KMS-11 (cell line): ENCODE measurements at regions not wholly inside any gene's neighbourhood (a gene's known extent, or its start where the extent isn't known, plus 50 kb on each side); places are given as distances from the start of the nearest gene placed in this dataset.

Experiments used
- H2AFZ ChIP-seq: fragments of 200-600 bp; sonication (generic); 2 replicates; pipeline ENCODE4 v1.6.1; 2016; ENCODE audit warnings: antibody characterized with exemption, mixed run types, low read depth
- H3K27ac ChIP-seq: fragments of 200-600 bp; sonication (generic); 2 replicates; pipeline ENCODE4 v1.6.1; 2016; ENCODE audit warnings: mild to moderate bottlenecking, mixed run types
- H3K27me3 ChIP-seq: fragments of 200-600 bp; sonication (generic); 2 replicates; pipeline ENCODE4 v1.6.1; 2017; ENCODE audit warnings: mild to moderate bottlenecking, low read depth, mixed run types, moderate library complexity; ENCODE audit not compliant: insufficient read depth
- H3K36me3 ChIP-seq: fragments of 200-600 bp; sonication (generic); 2 replicates; pipeline ENCODE4 v1.6.1; 2017; ENCODE audit warnings: mild to moderate bottlenecking, mixed run types; ENCODE audit not compliant: insufficient read depth
- H3K4me1 ChIP-seq: fragments of 200-600 bp; sonication (generic); 2 replicates; pipeline ENCODE4 v1.6.1; 2016; ENCODE audit warnings: mild to moderate bottlenecking, low read depth, mixed run types; ENCODE audit not compliant: poor library complexity, severe bottlenecking
- H3K4me2 ChIP-seq: fragments of 200-600 bp; sonication (generic); 2 replicates; pipeline ENCODE4 v1.7.0; 2016; ENCODE audit warnings: mild to moderate bottlenecking, mixed run types
- H3K4me3 ChIP-seq: fragments of 200-600 bp; sonication (generic); IDR thresholded peaks from 2 replicates; pipeline ENCODE4 v1.6.1; 2017; ENCODE audit warnings: low read depth, low read length, mixed read lengths; ENCODE audit not compliant: insufficient read depth
- H3K79me2 ChIP-seq: fragments of 200-600 bp; sonication (generic); 2 replicates; pipeline ENCODE4 v1.6.1; 2016; ENCODE audit warnings: low read depth, mixed run types; ENCODE audit not compliant: insufficient read depth
- H3K9ac ChIP-seq: fragments of 200-600 bp; sonication (generic); 2 replicates; pipeline ENCODE4 v1.6.1; 2016; ENCODE audit warnings: mild to moderate bottlenecking, mixed run types
- H4K20me1 ChIP-seq: fragments of 200-600 bp; sonication (generic); 2 replicates; pipeline ENCODE4 v1.6.1; 2016; ENCODE audit warnings: mild to moderate bottlenecking, mixed run types; ENCODE audit not compliant: insufficient read depth
- TF ChIP-seq, protein P1 (sequence below): fragments of 200-600 bp; sonication (generic); conservative IDR thresholded peaks from 2 replicates; pipeline ENCODE4 v1.6.1; 2017; ENCODE audit warnings: low read depth, mild to moderate bottlenecking, antibody characterized with exemption, low read length, moderate library complexity, mixed read lengths

DNA sequence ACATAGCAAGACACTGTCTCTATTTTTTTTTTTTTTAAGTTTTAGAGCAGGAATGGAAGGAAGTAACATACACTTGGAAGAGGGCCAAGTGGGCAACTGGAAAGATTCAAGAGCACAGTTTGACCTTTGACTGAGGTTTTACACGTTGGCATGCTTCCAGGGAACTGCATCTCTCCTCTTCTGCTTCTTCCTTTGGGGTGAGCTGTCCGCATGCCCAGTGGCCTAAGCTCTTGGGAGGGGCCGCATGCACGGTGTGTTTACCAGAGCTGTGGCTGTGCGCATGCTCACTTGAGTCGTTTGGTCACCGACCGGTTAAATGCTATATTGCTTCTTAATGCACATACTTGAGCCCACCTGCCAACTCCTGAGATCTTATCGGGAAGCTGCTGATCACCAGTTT lies 727.7 kb downstream of the UQCRFS1 start:
- Histone ChIP-seq H3K27ac (no peak overlapping the region), H3K9ac (no peak overlapping the region), H3K36me3 (no peaks in the 10 kb centered on the region), H3K4me3 (no peak overlapping the region), H2AFZ (no peak overlapping the region), H3K4me2 (no peak overlapping the region), H3K79me2 (no peaks in the 10 kb centered on the region), H4K20me1 (no peaks in the 10 kb centered on the region), H3K27me3 (no peaks in the 10 kb centered on the region), H3K4me1 (peaks cover 9% of the 10 kb centered on the region)
- TF ChIP-seq, protein P1, sequence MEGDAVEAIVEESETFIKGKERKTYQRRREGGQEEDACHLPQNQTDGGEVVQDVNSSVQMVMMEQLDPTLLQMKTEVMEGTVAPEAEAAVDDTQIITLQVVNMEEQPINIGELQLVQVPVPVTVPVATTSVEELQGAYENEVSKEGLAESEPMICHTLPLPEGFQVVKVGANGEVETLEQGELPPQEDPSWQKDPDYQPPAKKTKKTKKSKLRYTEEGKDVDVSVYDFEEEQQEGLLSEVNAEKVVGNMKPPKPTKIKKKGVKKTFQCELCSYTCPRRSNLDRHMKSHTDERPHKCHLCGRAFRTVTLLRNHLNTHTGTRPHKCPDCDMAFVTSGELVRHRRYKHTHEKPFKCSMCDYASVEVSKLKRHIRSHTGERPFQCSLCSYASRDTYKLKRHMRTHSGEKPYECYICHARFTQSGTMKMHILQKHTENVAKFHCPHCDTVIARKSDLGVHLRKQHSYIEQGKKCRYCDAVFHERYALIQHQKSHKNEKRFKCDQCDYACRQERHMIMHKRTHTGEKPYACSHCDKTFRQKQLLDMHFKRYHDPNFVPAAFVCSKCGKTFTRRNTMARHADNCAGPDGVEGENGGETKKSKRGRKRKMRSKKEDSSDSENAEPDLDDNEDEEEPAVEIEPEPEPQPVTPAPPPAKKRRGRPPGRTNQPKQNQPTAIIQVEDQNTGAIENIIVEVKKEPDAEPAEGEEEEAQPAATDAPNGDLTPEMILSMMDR, result no peak

DNA sequence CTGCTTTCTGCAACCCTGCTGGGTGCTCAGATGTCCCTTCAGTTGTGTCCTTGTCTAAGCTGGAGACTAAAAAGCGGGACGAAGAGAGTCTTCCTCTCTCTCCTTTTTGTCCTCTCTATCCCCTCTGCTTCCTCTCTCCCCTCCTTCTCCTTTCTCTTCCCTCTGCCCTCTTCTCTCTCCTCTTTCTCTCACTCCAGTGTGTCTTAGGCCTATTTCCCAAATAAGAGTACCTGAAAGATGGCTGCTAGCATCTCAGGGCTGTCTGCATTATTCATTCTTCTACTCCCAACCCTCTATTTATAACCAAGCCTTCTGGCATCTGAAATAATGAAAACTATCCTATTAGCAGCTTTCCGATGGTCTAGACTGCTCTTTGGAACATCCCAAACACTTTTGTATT lies 729.8 kb downstream of the UQCRFS1 start:
- Histone ChIP-seq H3K4me1 (peaks cover 9% of the 10 kb centered on the region), H3K4me3 (no peak overlapping the region), H3K79me2 (no peaks in the 10 kb centered on the region), H3K9ac (no peak overlapping the region), H4K20me1 (no peaks in the 10 kb centered on the region), H3K27ac (no peak overlapping the region), H2AFZ (no peak overlapping the region), H3K36me3 (no peaks in the 10 kb centered on the region), H3K27me3 (no peaks in the 10 kb centered on the region), H3K4me2 (no peak overlapping the region)
- TF ChIP-seq, protein P1, result no peak

DNA sequence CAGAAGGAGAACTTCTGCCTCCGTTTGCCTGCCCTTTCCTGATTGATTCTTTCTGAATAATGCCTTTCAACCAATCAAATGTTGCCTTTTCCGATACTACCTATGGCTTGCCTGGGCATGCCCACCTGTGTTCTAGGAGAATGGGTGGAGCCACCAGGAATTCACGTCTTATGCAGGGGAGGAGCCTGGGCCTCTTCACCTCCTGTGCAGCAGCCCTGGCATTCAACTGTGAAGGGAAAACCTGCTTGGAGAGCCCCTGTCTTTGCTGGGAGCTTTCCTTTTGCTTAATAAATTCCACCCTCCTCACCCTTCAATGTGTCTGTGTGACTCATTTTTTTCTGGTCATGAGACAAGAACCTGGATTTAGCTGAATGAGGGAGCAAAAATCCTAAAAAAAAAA lies 730.7 kb downstream of the UQCRFS1 start:
- TF ChIP-seq, protein P1, result no peak
- Histone ChIP-seq H3K4me1 (peaks cover 9% of the 10 kb centered on the region), H2AFZ (no peak overlapping the region), H3K27me3 (no peaks in the 10 kb centered on the region), H4K20me1 (no peaks in the 10 kb centered on the region), H3K27ac (no peak overlapping the region), H3K4me3 (no peak overlapping the region), H3K36me3 (no peaks in the 10 kb centered on the region), H3K9ac (no peak overlapping the region), H3K79me2 (no peaks in the 10 kb centered on the region), H3K4me2 (no peak overlapping the region)

DNA sequence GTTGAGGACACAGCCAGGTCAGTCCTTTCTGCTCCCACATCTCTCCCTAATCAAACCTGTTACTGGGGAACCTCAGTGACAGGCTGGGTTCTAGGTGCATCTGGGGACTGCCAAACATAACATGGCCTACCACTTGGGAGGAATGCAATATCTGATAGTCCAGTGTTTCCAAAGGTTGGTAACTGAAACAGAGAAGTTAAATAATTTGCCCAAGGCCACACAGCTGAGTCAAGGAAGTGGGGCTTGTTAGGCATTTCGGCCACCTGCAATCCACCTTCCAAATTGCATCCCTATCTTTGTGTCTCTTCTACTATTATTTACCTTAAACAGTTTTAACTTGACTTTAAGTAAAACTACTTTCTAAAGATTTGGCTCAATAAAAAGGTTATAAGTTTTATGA lies 731.3 kb downstream of the UQCRFS1 start:
- no peaks in the 10 kb centered on the region for H3K79me2 ChIP-seq
- no peaks in the 10 kb centered on the region for H3K27me3 ChIP-seq
- no peaks in the 10 kb centered on the region for H4K20me1 ChIP-seq
- H2AFZ ChIP-seq, result no peak overlapping the region
- peaks cover 9% of the 10 kb centered on the region for H3K4me1 ChIP-seq
- no peaks in the 10 kb centered on the region for H3K36me3 ChIP-seq
- H3K4me3 ChIP-seq, result no peak overlapping the region
- H3K9ac ChIP-seq, result no peak overlapping the region
- TF ChIP-seq, protein P1, result no peak
- H3K4me2 ChIP-seq, result no peak overlapping the region
- H3K27ac ChIP-seq, result no peak overlapping the region

DNA sequence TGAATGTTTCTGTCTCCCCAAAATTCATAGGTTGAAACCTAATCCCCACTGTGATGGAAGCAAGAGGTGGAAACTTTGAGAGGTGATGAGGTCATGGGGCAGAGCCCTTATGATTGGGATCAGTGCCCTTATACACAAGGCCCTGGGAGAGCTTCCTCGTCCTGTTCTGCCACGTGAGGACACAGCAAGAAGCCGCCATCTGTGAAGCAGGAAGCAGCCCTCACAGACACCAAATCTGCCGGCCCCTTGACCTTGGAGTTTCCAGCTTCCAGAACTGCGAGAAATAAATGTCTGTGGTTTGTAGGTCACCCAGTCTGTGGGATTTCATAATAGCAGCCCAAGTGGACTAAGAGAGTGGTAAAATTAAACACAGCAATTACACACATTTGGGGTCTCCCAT lies 737.4 kb downstream of the UQCRFS1 start:
- H2AFZ ChIP-seq, result no peak overlapping the region
- H3K4me1 ChIP-seq, result no peaks in the 10 kb centered on the region
- H3K4me3 ChIP-seq, result no peak overlapping the region
- no peaks in the 10 kb centered on the region for H3K27me3 ChIP-seq
- TF ChIP-seq, protein P1, result no peak
- H3K79me2 ChIP-seq, result no peaks in the 10 kb centered on the region
- no peak overlapping the region for H3K27ac ChIP-seq
- H3K9ac ChIP-seq, result no peak overlapping the region
- H3K4me2 ChIP-seq, result no peak overlapping the region
- no peaks in the 10 kb centered on the region for H3K36me3 ChIP-seq
- H4K20me1 ChIP-seq, result no peaks in the 10 kb centered on the region
